ENCODE measurements at regions not wholly inside any gene's neighbourhood (a gene's known extent, or its start where the extent isn't known, plus 50 kb on each side); places are given as distances from the start of the nearest gene placed in this dataset.

GRCh38 chr13:80074143-80074752 lies 266.7 kb downstream of the SPRY2 start (continued):
- TF ChIP-seq HMGXB4 (CRISPR knock-in tag; IDR thresholded peaks at IDR 0.05), result no peak
- TF ChIP-seq ARID4B (CRISPR knock-in tag; IDR thresholded peaks at IDR 0.05; ENCODE audit: borderline replicate concordance), result no peak
- TF ChIP-seq NFATC4 (CRISPR knock-in tag; IDR thresholded peaks at IDR 0.05), result no peak
- no peak for TF ChIP-seq E2F1 (CRISPR knock-in tag; IDR thresholded peaks at IDR 0.05)
- TF ChIP-seq ZNF121 (CRISPR knock-in tag; IDR thresholded peaks at IDR 0.05), result no peak
- no peak for TF ChIP-seq ZNF416 (CRISPR knock-in tag; IDR thresholded peaks at IDR 0.05)
- TF ChIP-seq ATF1 (CRISPR knock-in tag; IDR thresholded peaks at IDR 0.05), result no peak
- no peak for TF ChIP-seq MYBL2 (CRISPR knock-in tag; IDR thresholded peaks at IDR 0.05)

GRCh38 chr13:80072231-80072630 lies 268.7 kb downstream of the SPRY2 start:
- Mint-ChIP-seq H3K27ac (no peak overlapping the region), H3K27me3 (ENCODE audit: low read depth) (peaks cover 3% of the 10 kb centered on the region; the same call in 1 of the 2 replicates), H3K36me3 (no peaks in the 10 kb centered on the region), H3K4me1 (peaks cover 29% of the 10 kb centered on the region), H3K9me3 (peaks cover 7% of the 10 kb centered on the region; the same call in 1 of the 2 replicates), H3K4me3 (no peak overlapping the region)
- ATAC-seq (no peak), DNase-seq (ENCODE audit: low spot score) (no peak)
- POLR2A ChIA-PET, result no interaction called here
- CTCF ChIA-PET, result no interaction called here
- no peak for TF ChIP-seq TEAD4 (CRISPR knock-in tag; IDR thresholded peaks at IDR 0.05)
- no peak for TF ChIP-seq ATF1 (CRISPR knock-in tag; IDR thresholded peaks at IDR 0.05)
- TF ChIP-seq ZNF121 (CRISPR knock-in tag; IDR thresholded peaks at IDR 0.05), result no peak
- TF ChIP-seq ZNF416 (CRISPR knock-in tag; IDR thresholded peaks at IDR 0.05), result no peak
- TF ChIP-seq GTF2I (CRISPR knock-in tag; conservative IDR thresholded peaks at IDR 0.05), result no peak
- TF ChIP-seq NFYB (CRISPR knock-in tag; conservative IDR thresholded peaks at IDR 0.05; ENCODE audit: low read depth), result no peak
- TF ChIP-seq USF1 (CRISPR knock-in tag; IDR thresholded peaks at IDR 0.05), result no peak
- TF ChIP-seq ATF6 (CRISPR knock-in tag; IDR thresholded peaks at IDR 0.05), result no peak
- TF ChIP-seq ZBTB43 (CRISPR knock-in tag; IDR thresholded peaks at IDR 0.05), result no peak
- no peak for TF ChIP-seq ELF4 (CRISPR knock-in tag; IDR thresholded peaks at IDR 0.05; ENCODE audit: low read depth)
- TF ChIP-seq HMGXB4 (CRISPR knock-in tag; IDR thresholded peaks at IDR 0.05), result no peak
- no peak for TF ChIP-seq FOXP1 (CRISPR knock-in tag; IDR thresholded peaks at IDR 0.05; ENCODE audit: borderline replicate concordance)
- no peak for TF ChIP-seq TEAD1 (CRISPR knock-in tag; IDR thresholded peaks at IDR 0.05)
- no peak for TF ChIP-seq ERG (CRISPR knock-in tag; IDR thresholded peaks at IDR 0.05)
- no peak for TF ChIP-seq JAZF1 (CRISPR knock-in tag; IDR thresholded peaks at IDR 0.05)
- TF ChIP-seq RORB (CRISPR knock-in tag; IDR thresholded peaks at IDR 0.05), result no peak
- no peak for TF ChIP-seq GRHL2 (CRISPR knock-in tag; IDR thresholded peaks at IDR 0.05; ENCODE audit: insufficient replicate concordance, severe bottlenecking)
- no peak for TF ChIP-seq JUN (CRISPR knock-in tag; IDR thresholded peaks at IDR 0.05)
